Heart left ventricle (tissue), 16 donors: ENCODE measurements at regions not wholly inside any gene's neighbourhood (a gene's known extent, or its start where the extent isn't known, plus 50 kb on each side); places are given as distances from the start of the nearest gene placed in this dataset.
A peak's percentile ranks its signal among the peaks of the same experiment; 100 is the strongest.

Source experiments
- ATAC-seq, 4 donors: fragments of 200-7000 bp; cut with Tn5 transposase; one replicate each; pipeline ENCODE4 v1.9.1; 2020 to 2022; ENCODE audit warnings: moderate library complexity in 4 of 4, mild to moderate bottlenecking in 3 of 4, moderate number of reproducible peaks in 1 of 4
- DNase-seq, 5 donors: peaks; one replicate each; pipeline ENCODE4 v3.0.0-alpha.2; 2020
- H3K27ac ChIP-seq, 12 donors: fragments of 200-600 bp; sonication (generic) in 4 of 12; one replicate each; pipeline versions ENCODE4 v1.5.0 to v1.8.0; 2016 to 2022; ENCODE audit warnings: mild to moderate bottlenecking in 2 of 12
- H3K27me3 ChIP-seq, 9 donors: fragments of 200-600 bp; sonication (generic) in 2 of 9; one replicate each; pipeline versions ENCODE4 v1.5.1 to v1.8.0; 2016 to 2022; ENCODE audit warnings: mild to moderate bottlenecking in 3 of 9
- H3K36me3 ChIP-seq, 9 donors: fragments of 200-600 bp; sonication (generic) in 2 of 9; one replicate each; pipeline versions ENCODE4 v1.5.0 to v1.8.0; 2018 to 2022; ENCODE audit warnings: mild to moderate bottlenecking in 2 of 9
- H3K4me1 ChIP-seq, 12 donors: fragments of 200-600 bp; sonication (generic) in 4 of 12; one replicate each; pipeline versions ENCODE4 v1.5.0 to v1.8.0; 2016 to 2022; ENCODE audit warnings: mild to moderate bottlenecking in 3 of 12
- H3K4me3 ChIP-seq, 12 donors: fragments of 200-600 bp; sonication (generic) in 4 of 12; one replicate each; pipeline versions ENCODE4 v1.5.0 to v1.8.0; 2017 to 2022; ENCODE audit warnings: mild to moderate bottlenecking in 9 of 12, moderate library complexity in 4 of 12
- H3K9me3 ChIP-seq, 12 donors: fragments of 200-600 bp; sonication (generic) in 4 of 12; one replicate each; pipeline versions ENCODE4 v1.5.0 to v1.8.0; 2016 to 2022; ENCODE audit warnings: mild to moderate bottlenecking in 1 of 12
- POLR2A ChIP-seq, 2 donors: fragments of 450-650 bp; IDR thresholded peaks; one replicate each; pipeline ENCODE4 v1.6.1; 2017; ENCODE audit warnings: antibody characterized with exemption in 2 of 2, mild to moderate bottlenecking in 2 of 2, moderate library complexity in 2 of 2
- WGBS, 4 donors: extraction: QIAGEN DNeasy Blood & Tissue Kit in 2 of 4; methylation state at CpG; one replicate each; pipeline versions ENCODE4 v1.1.5 to v1.1.7; 2013 to 2018; 5-methylcytosine and 5-hydroxymethylcytosine counted together
- intact Hi-C, 10 donors: fragments of 100-400 bp; cut with DNase I; formaldehyde crosslinking; loops; one replicate each; pipeline versions ENCODE4 v1.11.1 to v1.14.2; 2022
- TF ChIP-seq, protein P1 (sequence below), 12 donors: fragments of 200-600 bp; sonication (generic) in 4 of 12; IDR thresholded peaks; one replicate each; pipeline versions ENCODE4 v1.5.0 to v1.8.0; 2018 to 2022; ENCODE audit warnings: antibody characterized with exemption in 12 of 12, mild to moderate bottlenecking in 5 of 12
- donor health status: ischemic (EF 13 %, LVEDD 7.1; RV severe dilation, severe dysfunction).
- donor health status: healthy with polysubstance abuse.
- donor health status: DM: no; HTN: yes; CAD: no.
- donor health status: DM: no; HTN: no; CAD: no.
- donor health status: ischemic (EF 25% LVEDD 6.9; RV normal size, moderate dysfunction).
- donor health status: ischemic (EF 25% LVEDD 5.7; RV mildly dilated, moderate dysfunction).
- donor health status: healthy.
- donor health status: DM: yes; HTN: yes; CAD: no.
- donor health status: ischemic (EF 35%, LVEDD 5.7; RV mildly dilated, moderate dysfunction).
- donor health status: nonischemic (EF 11% LVEDD 7.7; RV severe dilation, severe dysfunction).
- donor health status: DM: yes; HTN: yes; CAD: no.
- donor health status: PGD.
- donor health status: ischemic (EF 29% LVEDD 5.4; RV normal size, mild dysfunction).
- donor health status: nonischemic (EF 23%, LVEDD 6.1; RV moderate dilation, normal function).

DNA sequence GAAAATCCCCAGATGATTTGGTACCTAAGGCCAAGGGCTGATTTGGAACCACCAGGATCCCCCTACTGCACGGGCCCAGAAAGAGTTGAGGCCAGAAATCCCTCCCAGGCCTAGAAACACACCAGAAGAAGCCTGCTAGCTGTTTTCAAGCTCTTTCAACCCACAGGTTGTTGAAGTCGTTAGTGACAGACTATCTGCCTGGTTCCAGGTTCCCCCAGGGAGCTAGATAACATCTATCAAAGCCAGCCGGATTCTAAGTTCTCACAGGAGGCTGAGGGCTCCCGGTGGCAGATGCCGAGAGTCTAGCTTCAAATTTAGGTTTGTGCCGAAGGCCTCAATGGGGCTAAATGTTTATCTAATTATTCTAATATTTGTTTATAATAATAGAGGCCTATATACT is 132.0 kb upstream of the ATP6AP2 start:
- no peak for DNase-seq
- Histone ChIP-seq H3K27me3 (peaks cover 0 to 11% (median 0%) of the 10 kb centered on the region in 9 donors), H3K27ac (no peak overlapping the region), H3K4me1 (peaks cover 0 to 8% (median 0%) of the 10 kb centered on the region in 12 donors), H3K4me3 (no peak overlapping the region), H3K9me3 (no peaks in the 10 kb centered on the region), H3K36me3 (no peaks in the 10 kb centered on the region)
- no peak for ATAC-seq
- TF ChIP-seq, protein P1, sequence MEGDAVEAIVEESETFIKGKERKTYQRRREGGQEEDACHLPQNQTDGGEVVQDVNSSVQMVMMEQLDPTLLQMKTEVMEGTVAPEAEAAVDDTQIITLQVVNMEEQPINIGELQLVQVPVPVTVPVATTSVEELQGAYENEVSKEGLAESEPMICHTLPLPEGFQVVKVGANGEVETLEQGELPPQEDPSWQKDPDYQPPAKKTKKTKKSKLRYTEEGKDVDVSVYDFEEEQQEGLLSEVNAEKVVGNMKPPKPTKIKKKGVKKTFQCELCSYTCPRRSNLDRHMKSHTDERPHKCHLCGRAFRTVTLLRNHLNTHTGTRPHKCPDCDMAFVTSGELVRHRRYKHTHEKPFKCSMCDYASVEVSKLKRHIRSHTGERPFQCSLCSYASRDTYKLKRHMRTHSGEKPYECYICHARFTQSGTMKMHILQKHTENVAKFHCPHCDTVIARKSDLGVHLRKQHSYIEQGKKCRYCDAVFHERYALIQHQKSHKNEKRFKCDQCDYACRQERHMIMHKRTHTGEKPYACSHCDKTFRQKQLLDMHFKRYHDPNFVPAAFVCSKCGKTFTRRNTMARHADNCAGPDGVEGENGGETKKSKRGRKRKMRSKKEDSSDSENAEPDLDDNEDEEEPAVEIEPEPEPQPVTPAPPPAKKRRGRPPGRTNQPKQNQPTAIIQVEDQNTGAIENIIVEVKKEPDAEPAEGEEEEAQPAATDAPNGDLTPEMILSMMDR (IDR thresholded peaks at IDR 0.05), result no peak
- no peak for TF ChIP-seq POLR2A (IDR thresholded peaks at IDR 0.05)
- WGBS, 4 donors, result 62 to 71% (median 65%) methylated on average over 6 of the region's 6 CpGs
- intact Hi-C loops, result no loop called here

DNA sequence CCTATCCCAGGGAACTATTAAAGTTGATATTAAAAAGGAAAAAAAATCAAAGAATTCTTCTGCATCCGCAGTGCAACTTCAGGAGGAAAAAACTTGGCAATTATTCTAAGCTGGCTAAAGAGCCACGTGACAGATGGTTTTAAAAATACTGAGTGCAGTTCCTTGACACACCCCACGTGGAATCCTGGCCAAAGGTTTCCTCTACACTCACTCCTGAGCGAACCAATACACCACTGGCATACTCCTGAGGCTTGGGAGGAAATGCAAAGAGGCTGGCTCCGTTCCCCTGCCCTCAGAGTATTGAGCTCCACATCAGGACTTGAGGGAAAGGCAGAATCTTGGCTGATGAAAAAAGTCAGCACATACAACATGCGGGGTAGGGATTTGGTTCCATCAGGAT is 133.8 kb upstream of the ATP6AP2 start:
- Histone ChIP-seq H3K36me3 (no peaks in the 10 kb centered on the region), H3K9me3 (no peaks in the 10 kb centered on the region), H3K4me1 (peaks cover 0 to 8% (median 0%) of the 10 kb centered on the region in 12 donors), H3K4me3 (no peak overlapping the region), H3K27ac (no peak overlapping the region), H3K27me3 (peaks cover 0 to 16% (median 0%) of the 10 kb centered on the region in 9 donors)
- WGBS, 4 donors, result 36 to 46% (median 39%) methylated on average over 6 of the region's 6 CpGs
- peak in 1 of 5 donors; percentile 10 for DNase-seq
- intact Hi-C loops, result no loop called here
- TF ChIP-seq POLR2A (IDR thresholded peaks at IDR 0.05), result no peak
- TF ChIP-seq, protein P1 (IDR thresholded peaks at IDR 0.05), result no peak
- peak in 2 of 4 donors; percentile 28 to 33 for ATAC-seq

DNA sequence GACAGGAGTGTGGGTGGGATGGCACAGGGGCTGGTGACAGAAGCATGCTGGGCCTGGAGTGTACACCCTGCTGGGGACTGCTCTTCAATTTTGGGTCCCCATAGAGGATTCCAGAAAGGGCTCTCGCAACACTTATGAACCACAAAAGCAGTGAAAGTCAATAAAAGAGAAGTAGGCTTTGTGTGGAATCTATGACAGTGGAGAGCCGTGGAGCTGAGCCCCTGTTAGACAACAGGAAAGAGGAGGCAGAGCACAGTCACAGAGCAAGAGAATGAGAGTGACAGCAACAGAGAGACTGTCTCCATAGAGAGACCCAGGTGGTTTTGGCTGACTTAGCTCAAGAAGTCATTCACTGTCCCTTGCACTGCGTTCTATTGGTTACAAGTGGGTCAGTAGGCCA is 135.1 kb upstream of the ATP6AP2 start:
- intact Hi-C loops, result no loop called here
- TF ChIP-seq, protein P1 (IDR thresholded peaks at IDR 0.05), result no peak
- TF ChIP-seq POLR2A (IDR thresholded peaks at IDR 0.05), result no peak
- 83 to 96% (median 91%) methylated on average over 3 of the region's 3 CpGs for WGBS, 4 donors
- H3K36me3 ChIP-seq, result no peaks in the 10 kb centered on the region
- H3K4me3 ChIP-seq, result no peak overlapping the region
- H3K9me3 ChIP-seq, result no peaks in the 10 kb centered on the region
- no peak for DNase-seq
- peaks cover 0 to 25% (median 0%) of the 10 kb centered on the region in 9 donors for H3K27me3 ChIP-seq
- no peak for ATAC-seq
- H3K4me1 ChIP-seq, result peaks cover 0 to 8% (median 0%) of the 10 kb centered on the region in 12 donors
- H3K27ac ChIP-seq, result no peak overlapping the region

DNA sequence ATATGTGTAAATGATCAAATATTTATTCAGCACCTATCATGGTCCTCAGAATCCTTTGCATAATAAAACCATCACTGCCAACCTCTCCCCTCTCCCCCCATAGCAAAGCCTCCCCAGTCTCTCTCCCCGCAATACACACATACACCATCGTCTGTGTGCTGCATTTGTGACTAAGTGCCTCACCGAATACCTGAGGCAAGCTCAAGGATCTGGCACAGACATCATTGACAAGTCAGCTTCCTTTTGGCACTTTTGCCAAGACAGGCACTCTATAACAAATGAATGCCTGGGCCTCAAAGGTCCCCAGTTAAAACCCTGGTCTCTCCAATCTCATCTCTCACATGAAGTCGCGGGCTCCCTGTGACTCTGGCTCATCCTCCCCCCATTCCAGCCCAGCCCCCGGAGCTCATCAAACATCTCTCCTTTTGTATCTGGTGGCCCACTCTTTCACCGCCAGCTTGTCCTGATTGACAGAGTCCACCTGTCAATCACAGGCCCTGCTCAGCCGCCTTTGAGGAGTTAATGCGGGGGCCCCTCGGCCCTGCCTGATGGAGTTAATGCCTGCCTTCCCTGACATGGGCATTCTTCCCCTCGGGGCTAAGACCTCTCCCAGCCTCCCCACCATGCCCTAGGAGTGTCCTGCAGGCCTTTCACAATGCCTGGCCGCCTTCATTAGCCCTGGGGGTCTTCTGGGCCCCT is 135.8 kb upstream of the ATP6AP2 start:
- intact Hi-C loops, result no loop called here
- ATAC-seq (no peak), DNase-seq (no peak)
- H3K4me1 ChIP-seq, result peaks cover 0 to 8% (median 0%) of the 10 kb centered on the region in 12 donors
- 76 to 88% (median 86%) methylated on average over 12 of the region's 12 CpGs for WGBS, 4 donors
- H3K9me3 ChIP-seq, result no peaks in the 10 kb centered on the region
- no peaks in the 10 kb centered on the region for H3K36me3 ChIP-seq
- H3K27me3 ChIP-seq, result peaks cover 0 to 25% (median 0%) of the 10 kb centered on the region in 9 donors
- H3K4me3 ChIP-seq, result no peak overlapping the region
- no peak for TF ChIP-seq POLR2A (IDR thresholded peaks at IDR 0.05)
- no peak overlapping the region for H3K27ac ChIP-seq
